ENCODE measurements at regions not wholly inside any gene's neighbourhood (a gene's known extent, or its start where the extent isn't known, plus 50 kb on each side); places are given as distances from the start of the nearest gene placed in this dataset.

DNA sequence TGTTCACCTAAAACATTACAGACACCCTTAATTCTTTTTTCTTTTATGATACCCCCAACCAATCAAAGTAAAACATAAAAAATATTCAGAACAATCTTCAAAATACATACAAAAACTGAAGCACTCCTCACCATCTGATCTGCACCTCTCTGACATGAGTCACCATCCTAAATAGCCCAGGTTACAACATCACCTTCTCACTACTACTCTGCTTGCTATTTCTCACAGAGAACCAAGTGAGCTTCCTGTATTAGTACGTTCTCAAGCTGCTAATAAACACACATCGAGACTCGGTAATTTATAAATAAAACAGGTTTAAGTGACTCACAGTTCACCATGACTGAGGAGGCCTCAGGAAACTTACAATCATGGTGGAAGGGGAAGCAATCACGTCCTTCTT, 183.5 kb downstream of the CBLN2 start:
- no peak overlapping the region for H3K27ac ChIP-seq
- no peak overlapping the region for H3K4me3 ChIP-seq (ENCODE audit: low read depth, low read length)
- in situ Hi-C loops (cut with HindIII; ENCODE audit: low pct_ligation_motif_present, low sequenced_read_pairs), result no loop called here
- DNase-seq, result no peak
- H3K36me3 ChIP-seq (replicated peaks), result no peaks in the 10 kb centered on the region
- TF ChIP-seq, protein P1, sequence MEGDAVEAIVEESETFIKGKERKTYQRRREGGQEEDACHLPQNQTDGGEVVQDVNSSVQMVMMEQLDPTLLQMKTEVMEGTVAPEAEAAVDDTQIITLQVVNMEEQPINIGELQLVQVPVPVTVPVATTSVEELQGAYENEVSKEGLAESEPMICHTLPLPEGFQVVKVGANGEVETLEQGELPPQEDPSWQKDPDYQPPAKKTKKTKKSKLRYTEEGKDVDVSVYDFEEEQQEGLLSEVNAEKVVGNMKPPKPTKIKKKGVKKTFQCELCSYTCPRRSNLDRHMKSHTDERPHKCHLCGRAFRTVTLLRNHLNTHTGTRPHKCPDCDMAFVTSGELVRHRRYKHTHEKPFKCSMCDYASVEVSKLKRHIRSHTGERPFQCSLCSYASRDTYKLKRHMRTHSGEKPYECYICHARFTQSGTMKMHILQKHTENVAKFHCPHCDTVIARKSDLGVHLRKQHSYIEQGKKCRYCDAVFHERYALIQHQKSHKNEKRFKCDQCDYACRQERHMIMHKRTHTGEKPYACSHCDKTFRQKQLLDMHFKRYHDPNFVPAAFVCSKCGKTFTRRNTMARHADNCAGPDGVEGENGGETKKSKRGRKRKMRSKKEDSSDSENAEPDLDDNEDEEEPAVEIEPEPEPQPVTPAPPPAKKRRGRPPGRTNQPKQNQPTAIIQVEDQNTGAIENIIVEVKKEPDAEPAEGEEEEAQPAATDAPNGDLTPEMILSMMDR (IDR thresholded peaks at IDR 0.05; ENCODE audit: low read depth, low read length, missing control alignments), result no peak
- H3K27me3 ChIP-seq (replicated peaks), result no peaks in the 10 kb centered on the region

DNA sequence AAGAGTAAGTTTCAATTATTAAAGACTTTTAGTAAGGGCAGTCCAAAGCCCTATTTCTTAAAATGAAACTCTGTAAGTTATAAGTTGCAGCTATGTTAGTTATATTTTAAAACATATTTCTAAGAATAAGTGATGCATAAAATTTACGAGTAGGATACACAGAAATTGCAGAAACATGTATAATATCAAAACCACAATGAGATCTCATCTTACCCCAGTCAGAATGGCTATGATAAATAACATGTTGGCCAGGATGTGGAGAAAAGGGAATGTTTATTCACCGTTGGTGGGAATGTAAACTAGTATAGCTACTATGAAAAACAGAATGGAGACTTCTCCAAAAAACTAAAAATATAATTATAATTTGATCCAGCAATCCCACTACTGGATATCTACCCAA, 201.2 kb downstream of the CBLN2 start:
- in situ Hi-C loops (cut with HindIII; ENCODE audit: low pct_ligation_motif_present, low sequenced_read_pairs), result no loop called here

DNA sequence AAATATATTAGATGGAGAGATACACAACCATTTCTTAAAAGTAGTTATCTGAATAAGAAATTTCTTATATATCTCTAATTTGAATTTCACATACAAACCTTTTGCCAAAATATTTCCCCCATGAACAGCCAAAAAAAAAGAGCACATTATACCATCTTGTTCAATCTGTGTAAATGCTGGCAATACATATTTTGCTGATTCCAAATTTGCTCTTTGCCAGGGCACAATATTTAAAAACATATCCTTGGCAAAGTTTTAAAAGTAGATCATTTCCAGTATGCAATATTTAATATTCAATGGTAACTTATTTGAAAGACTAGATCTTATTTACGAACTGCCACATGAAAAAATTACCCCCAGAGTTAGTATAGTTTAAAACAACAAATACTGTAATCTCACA, 204.2 kb downstream of the CBLN2 start:
- TF ChIP-seq, protein P1 (IDR thresholded peaks at IDR 0.05; ENCODE audit: low read depth, low read length, missing control alignments), result no peak
- in situ Hi-C loops (cut with HindIII; ENCODE audit: low pct_ligation_motif_present, low sequenced_read_pairs), result no loop called here
- Histone ChIP-seq H3K36me3 (replicated peaks) (no peaks in the 10 kb centered on the region), H3K4me3 (ENCODE audit: low read depth, low read length) (no peak overlapping the region), H3K27ac (no peak overlapping the region), H3K27me3 (replicated peaks) (no peaks in the 10 kb centered on the region)
- DNase-seq, result no peak

More for the DNA sequence above, 201.2 kb downstream of the CBLN2 start:
- TF ChIP-seq, protein P1 (IDR thresholded peaks at IDR 0.05; ENCODE audit: low read depth, low read length, missing control alignments), result no peak
- H3K4me3 ChIP-seq (ENCODE audit: low read depth, low read length), result no peak overlapping the region
- no peak for DNase-seq
- no peaks in the 10 kb centered on the region for H3K27me3 ChIP-seq (replicated peaks)
- H3K27ac ChIP-seq, result no peak overlapping the region
- H3K36me3 ChIP-seq (replicated peaks), result no peaks in the 10 kb centered on the region

DNA sequence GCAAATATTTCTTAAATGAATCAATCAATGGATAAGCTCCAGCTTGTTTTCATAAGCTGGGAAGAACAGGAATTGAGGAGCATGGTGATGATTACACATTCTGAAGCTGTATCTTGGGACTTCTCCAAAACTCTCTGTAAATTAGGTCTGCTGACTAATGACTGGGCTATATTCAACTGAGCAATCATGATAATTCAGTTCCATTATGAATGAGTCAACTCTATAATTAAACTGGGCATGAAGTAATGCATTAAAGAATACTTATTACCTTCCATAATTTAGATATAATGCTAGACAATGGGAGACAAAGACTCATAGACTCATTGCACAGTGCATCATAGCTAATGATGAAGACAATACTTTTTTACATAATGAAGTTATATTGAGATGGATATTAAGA, 207.4 kb downstream of the CBLN2 start:
- Histone ChIP-seq H3K36me3 (replicated peaks) (no peaks in the 10 kb centered on the region), H3K4me3 (ENCODE audit: low read depth, low read length) (no peak overlapping the region), H3K27ac (no peak overlapping the region), H3K27me3 (replicated peaks) (no peaks in the 10 kb centered on the region)
- in situ Hi-C loops (cut with HindIII; ENCODE audit: low pct_ligation_motif_present, low sequenced_read_pairs), result no loop called here
- DNase-seq, result no peak
- TF ChIP-seq, protein P1 (IDR thresholded peaks at IDR 0.05; ENCODE audit: low read depth, low read length, missing control alignments), result no peak

GRCh38 chr18:72329533-72329932, 214.6 kb downstream of the CBLN2 start:
- no peak for DNase-seq
- in situ Hi-C loops (cut with HindIII; ENCODE audit: low pct_ligation_motif_present, low sequenced_read_pairs), result no loop called here
- Histone ChIP-seq H3K27me3 (replicated peaks) (no peaks in the 10 kb centered on the region), H3K4me3 (ENCODE audit: low read depth, low read length) (no peak overlapping the region), H3K27ac (no peak overlapping the region), H3K36me3 (replicated peaks) (no peaks in the 10 kb centered on the region)
- TF ChIP-seq, protein P1 (IDR thresholded peaks at IDR 0.05; ENCODE audit: low read depth, low read length, missing control alignments), result no peak

DNA sequence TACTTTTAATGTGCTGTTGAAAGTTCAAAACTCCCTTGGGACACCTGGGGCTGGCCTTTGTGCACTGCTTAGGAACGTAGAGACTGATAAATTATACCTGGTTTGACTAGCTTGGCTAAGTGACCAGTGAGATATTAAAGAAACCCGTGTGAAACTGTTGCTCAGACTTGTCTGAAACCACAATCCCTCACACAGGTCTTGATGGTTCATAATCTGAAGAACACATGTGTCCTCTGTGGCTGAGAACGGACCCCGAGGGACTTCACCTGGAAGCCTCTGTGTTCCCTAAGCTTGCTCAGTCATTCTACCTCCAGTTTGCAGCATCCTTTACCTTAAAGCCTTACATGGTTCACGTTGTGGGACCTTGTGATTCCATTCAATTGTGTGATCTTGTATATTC, 218.8 kb downstream of the CBLN2 start:
- no peak overlapping the region for H3K27ac ChIP-seq
- DNase-seq, result no peak
- no peaks in the 10 kb centered on the region for H3K27me3 ChIP-seq (replicated peaks)
- no peak overlapping the region for H3K4me3 ChIP-seq (ENCODE audit: low read depth, low read length)
- no peaks in the 10 kb centered on the region for H3K36me3 ChIP-seq (replicated peaks)
- TF ChIP-seq, protein P1 (IDR thresholded peaks at IDR 0.05; ENCODE audit: low read depth, low read length, missing control alignments), result no peak
- in situ Hi-C loops (cut with HindIII; ENCODE audit: low pct_ligation_motif_present, low sequenced_read_pairs), result no loop called here

Data from brain microvascular endothelial cell (primary cell).